HG03565 (cell line): ENCODE measurements at regions not wholly inside any gene's neighbourhood (a gene's known extent, or its start where the extent isn't known, plus 50 kb on each side); places are given as distances from the start of the nearest gene placed in this dataset.
"Not testable (repeated sequence)": the region's sequence is repeated elsewhere in the genome, so short reads cannot be mapped to it uniquely, and the experiment has no call there.

ENCODE experiments used
- ATAC-seq: cut with Tn5 transposase; IDR thresholded peaks from one replicate; pipeline ENCODE4 v1.9.1; 2021; ENCODE audit warnings: mild to moderate bottlenecking, moderate library complexity; ENCODE audit not compliant: unreplicated experiment

DNA sequence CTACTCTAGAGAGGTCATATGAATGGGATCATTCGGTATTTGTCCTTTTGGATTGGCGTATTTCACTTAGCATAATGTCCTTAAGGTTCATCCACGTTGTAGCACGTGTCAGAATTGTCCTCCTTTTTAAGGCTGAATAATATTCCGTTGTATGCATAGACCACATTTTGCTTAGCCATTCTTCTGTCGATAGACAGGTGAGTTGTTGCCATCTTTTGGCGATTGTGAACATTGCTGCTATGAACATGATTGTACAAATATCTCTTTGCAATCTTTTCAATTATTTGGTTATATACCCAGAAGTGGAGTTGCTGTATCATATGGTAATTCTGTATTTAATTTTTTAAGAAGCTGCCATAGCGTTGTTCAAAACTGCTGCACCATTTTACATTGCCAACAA lies 52.4 kb upstream of the GOLGA8J start:
- ATAC-seq: no peak

DNA sequence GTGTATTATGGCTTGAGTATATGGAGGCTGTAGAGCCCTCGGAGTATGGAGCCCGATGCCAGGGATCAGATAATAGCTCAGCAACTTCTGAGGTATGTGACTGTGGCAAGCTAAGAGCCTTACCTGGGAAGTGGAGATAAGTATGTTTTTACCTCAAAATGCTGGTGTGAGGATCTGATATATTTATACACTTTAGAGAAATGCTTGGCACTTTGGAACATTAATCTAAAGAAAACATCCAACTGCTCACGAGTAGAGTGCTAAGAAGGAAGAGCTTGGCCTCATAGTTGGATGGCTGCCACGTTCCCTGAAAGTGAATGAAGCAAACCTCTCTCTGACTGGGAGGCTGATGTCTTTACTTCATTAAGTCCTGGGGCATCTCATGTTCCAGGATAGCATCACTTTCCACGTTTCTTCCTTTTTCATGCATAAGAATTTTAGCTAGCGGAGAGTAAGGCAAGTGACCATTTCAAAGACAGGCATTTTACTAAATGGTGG lies 58.9 kb upstream of the GOLGA8J start:
- ATAC-seq: no peak

DNA sequence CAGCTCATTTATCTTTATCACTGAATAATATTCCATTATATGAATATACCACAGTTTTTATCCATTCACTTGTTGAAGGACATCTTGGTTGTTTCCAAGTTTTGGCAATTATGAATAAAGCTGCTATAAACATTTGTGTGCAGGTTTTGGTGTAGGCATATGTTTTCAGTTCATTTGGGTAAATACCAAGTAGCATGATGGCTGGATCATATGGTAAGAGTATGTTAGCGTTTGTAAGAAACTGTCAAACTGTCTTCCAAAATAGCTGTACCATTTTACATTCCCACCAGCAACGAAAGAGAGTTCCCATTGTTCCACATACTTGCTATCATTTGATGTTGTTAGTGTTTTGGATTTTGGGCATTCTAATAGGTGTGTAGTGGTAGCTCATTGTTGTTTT lies 72.0 kb upstream of the GOLGA8J start:
- no peak for ATAC-seq

DNA sequence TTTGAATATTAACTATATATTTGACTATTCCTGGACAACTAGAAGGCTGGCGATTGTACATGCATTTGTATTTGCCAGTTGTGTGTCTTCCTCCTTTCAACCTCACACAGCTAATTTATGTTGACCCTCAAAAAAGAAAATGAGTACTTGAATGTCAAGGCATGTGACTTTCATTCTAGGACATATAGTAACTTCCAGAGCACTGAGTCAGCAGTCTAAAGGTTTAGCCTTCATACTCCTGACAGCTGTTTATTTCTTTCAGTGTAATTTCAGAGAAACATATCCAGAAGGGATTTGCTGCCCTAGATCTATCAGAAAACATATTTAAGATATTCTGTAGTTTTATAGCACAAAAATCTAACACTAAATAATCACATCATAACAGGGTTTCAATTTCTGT lies 74.6 kb upstream of the GOLGA8J start:
- no peak for ATAC-seq

DNA sequence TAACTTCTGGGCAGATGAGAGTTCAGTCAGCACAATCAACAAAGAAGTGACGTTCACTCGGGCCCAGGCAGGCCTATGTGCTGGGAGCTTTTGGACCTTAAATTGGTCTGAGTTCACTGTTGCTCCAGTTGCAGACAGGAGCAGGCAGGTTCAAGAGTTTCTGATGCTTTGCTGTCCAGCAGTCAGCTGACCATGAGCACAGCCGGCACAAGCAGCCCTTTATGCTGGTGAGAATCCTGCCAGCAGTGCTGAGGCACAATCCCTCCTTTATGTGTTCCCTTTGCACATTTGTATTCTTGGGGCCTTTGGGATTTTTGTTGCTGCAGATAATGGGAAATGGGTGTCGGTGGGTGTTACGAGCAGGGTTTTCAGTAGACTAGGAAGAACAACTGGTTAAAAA lies 81.2 kb upstream of the GOLGA8J start:
- no peak for ATAC-seq

DNA sequence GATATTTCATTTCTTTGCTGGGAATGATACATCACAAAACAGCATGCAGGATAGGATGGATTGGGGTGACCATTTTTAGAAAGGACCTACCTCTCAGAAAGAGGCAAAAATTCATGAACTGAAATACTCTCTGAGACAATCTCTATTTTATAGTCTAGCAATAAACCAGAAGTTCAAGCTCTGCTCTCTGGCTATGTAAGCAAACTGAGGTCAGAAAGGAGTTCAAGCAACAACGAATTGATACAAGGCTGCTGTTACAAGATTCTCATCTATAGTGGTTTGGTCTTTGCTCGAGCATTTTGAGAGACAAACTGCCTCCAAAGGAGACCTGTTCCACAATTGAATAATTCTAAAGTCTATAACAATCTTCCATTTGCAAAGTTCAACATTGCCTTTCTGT lies 84.7 kb upstream of the GOLGA8J start:
- ATAC-seq: no peak

DNA sequence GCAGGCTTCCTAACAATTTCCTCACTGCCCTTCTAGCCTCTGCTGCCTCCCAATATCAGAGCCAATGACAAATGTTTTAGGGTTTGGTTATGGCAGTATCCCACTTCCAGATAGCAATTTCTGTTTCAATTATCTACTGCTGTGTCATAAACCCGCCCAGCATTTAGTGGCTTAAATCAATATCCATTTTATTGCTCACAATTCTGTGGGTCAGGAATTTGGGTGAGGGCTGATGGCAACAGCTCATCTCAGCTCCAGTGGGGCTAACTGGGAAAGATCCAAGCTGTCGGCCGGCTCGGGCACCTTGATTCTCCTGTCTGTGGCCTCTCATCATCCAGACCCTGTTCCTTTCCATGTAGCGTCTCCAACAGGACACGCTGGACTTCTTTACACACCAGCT lies 85.3 kb upstream of the GOLGA8J start:
- no peak for ATAC-seq

DNA sequence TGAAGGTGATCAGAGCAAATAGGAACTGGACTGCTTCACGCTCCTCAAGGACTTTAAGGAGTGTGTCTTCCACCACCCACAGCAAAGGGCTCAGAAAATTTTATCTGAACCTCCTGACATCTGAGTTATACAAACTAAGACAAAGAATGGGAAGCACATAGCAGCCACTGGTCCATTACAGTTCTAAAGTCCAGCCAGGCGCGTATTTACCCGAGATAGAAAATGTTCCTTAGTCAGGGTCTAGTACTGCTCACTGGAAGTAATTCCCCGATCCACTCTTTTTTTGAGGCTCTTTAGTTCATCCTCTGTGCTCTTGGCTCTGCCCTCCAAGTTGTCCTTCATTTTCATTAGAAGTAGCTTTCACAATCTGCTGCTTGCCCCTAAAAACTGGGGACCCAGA lies 88.5 kb upstream of the GOLGA8J start:
- no peak for ATAC-seq

DNA sequence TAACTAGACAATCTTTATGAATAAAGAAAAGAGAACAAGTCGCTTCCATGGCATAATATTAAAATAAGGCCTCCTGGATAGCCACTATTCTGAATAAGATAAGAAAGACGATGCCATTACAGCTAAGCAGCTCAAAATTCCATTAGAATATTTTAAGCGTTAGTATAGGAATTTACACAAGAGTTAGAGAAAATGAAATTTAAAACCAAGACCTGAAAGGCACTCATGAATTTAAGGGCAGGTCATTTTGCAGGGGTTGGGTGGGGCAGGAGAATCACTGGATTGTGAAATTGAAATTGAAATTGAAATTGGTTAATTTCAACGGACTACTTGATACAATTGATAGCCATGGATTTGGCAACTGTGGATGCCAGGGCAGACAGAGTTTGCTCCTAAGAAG lies 91.8 kb upstream of the GOLGA8J start:
- ATAC-seq: no peak

DNA sequence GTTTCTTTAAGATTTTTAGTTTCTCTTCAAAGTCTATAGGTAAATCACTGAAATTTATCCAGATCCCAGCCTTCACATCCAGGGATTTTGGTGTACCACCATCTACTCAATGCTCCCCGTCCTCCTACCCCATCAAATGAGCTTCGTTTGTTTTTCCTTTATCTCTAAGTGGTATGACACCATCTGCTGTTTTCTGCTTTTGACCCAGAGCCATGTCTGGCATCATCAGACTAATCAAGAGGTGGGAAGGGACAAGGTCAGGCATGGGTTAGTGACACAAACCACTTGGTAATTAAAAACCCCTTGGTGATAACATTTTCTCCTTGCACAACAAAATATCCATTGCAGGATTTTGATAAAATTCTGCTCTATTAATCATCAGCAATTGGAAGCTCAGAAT lies 92.7 kb upstream of the GOLGA8J start:
- ATAC-seq: no peak

DNA sequence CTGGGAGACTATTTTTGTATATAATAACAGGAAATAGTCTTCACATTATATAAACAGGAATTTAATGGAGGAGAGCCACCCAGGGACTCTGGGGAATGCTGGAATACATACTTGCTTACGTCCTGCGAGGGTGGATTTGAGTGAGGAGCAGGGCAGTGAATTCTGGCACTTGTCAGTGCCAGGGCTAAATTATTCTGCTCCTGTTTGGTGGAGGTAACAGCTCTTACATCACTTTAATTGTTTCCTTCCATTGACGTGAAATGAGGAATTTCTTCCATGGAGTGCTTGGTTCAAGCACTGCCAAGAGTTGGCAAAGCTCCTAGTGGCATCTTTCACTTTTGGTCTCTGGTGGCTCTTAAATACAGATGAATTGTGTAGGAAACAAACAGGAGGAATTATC lies 94.1 kb upstream of the GOLGA8J start:
- no peak for ATAC-seq

DNA sequence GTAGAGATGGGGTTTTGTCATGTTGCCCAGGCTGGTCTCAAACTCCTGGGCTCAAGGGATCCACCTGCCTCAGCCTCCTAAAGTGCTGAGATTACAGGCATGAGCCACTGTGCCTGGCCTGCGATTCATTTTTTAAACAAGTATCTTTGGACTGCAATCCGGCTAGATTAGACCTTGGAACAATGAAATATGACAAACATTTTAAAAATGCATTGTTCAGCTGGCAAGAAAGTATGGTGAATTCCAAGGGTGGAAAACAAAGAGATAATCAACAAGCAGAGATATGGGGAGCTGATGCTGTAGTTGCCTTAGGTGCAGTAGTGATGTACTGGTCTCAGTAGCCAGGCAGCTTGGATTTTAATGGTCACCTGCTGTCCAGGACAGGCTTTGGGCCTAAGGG lies 95.8 kb upstream of the GOLGA8J start:
- no peak for ATAC-seq

DNA sequence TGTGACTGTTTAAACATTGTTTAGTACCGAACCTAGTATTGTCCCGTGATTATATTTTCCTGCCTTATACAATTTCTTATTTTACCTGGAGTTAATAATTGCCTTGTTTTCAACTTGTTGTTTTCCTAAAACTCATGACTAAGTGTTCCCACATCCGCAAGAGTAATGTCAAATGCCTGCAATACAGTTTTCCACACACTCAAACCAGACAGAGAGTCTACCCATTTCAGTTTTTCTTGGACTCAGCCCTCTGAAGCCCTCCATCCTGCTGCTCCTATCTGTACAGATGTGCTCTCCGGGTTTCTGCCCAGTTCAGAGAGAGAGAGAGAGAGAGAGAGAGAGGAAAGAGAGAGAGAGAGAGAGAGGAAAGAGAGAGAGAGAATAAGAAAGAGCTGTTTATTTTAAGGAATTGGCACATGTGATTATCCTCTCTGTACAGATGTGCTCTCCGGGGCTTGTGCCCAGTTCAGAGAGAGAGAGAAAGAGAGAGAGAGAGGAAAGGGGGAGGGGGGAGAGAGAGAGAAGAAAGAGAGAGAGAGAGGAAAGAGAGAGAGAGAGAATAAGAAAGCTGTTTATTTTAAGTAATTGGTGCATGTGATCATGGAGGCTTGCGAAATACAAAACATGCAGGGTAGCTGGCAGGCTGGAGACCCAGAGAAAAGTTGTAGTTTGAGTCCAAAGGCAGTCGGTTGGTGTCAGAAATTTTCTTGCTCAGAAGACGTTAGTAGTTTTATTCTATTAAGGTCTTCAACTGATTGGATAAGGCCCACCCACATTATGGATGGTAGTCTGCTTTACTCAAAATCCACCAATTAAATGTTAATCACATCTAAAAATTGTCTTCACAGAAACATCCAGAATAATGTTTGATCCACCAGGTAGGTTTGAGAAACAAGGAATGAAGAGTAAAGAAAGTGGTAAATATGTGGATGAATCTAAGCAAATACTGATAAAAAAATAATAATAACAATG lies 104.1 kb upstream of the GOLGA8J start:
- ATAC-seq: no peak

DNA sequence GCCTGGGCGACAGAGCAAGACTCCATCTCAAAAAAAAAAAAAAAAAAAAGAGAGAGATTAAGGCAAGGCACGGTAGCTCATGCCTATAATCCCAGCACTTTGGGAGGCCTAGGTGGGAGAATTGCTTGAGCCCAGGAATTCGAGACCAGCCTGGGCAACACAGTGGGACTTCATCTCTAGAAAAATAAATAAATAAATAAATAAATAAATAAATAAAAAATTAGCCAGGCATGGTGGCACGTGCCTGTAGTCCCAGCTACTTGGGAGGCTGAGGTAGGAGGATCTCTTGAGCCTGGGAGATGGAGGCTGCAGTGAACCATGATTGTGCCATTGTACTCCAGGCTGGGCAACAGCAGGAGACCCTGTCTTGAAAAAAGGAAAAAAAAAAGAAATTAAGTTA lies 108.7 kb upstream of the GOLGA8J start:
- ATAC-seq: not testable (repeated sequence)

DNA sequence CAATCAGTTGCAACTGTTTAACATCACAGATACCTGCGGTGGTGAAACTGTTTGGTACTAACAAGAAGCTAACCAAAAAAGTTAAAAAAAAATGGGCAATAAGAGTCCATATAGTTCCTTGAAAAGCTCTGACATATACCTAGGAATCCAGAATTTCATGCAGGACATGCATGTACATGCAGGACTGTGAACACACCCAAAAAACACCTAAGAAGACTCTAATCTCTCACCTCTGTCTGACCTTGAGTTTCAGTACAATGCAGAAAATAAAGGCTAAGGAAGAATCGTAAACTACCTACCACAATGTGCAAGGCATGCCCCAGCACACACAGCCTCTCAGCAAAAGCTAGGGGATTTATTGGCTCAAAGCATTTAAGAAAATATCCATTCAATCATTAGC lies 110.7 kb upstream of the GOLGA8J start:
- ATAC-seq: no peak

DNA sequence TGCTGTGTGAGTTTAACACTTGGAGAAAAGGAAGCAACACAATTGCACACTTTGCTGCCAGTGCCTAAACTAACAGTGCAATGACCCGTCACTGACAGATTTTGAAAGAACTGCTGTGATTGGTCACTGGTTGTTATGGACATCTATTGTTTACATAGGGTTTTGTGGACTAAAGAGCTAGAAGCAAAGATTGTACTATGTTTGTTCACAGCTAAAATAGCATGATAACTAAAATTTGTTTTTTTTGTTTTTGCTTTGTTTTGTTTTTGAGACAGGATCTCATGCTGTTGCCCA lies 112.4 kb upstream of the GOLGA8J start:
- ATAC-seq: no peak

DNA sequence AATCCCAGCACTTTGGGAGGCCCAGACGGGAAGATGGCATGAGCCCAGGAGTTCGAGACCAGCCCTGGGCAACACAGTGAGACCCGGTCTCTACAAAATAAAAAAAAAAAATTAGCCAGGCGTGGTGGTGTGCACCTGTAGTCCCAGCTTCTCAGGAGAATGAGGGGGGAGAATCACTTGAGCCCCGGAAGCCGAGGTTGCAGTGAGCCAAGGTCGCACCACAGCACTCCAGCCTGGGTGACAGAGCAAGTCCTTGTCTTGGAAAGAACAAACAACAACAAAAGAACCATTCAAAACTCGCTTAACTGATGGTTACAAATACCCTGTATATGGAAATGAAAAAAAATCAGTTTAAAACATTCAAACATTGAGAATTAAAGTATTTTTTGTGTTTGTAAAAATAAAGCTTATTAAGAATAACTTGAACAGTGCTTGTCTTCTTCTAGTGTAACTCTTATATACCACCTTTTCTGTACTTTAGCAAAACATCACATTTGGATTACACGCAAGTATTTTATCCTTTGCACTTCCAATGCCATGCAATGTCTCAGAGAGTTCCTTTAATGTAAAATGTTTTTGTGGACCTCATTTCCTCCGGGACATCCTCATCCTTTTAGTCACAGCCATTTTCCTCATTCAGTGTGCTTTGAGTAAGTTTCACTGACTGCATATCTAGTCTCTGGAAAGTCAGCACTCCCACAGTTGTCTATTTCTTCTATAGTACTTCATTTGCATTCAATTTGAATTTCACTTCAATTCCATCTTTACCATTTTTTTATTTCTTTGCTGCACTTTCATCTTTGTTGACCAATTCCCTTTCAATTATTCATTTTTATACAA lies 113.0 kb upstream of the GOLGA8J start:
- no peak for ATAC-seq

DNA sequence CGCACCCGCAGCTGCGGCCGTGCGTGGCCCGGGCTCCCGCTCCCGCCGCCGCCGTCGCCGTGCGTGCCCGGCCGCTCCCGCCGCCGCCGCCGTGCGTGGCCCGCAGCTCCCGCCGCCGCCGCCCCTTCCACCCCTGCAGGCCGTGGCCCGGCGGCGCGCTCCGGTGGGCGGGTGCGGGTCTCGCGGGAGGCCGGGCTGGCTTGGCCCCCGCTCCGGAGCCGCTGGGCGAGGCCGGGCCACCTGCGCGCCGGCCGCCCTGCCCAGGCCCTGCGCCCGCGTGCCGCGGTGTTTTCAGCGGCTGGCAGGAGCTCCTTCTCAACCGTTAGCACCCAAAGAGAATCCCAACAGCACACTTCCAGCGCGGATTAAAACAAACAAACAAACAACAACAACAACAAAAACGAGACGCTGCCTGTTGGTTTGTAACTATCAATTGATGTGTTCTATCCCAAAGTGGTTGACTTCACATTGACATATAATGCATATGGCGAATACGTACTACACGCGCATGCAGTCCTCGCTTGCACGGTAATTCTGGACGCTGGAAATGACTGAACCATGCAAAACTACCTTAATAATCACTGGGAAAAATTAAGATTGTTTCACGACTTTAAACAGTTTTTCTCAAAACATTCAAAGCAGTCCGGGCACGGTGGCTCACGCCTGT lies 113.7 kb upstream of the GOLGA8J start:
- ATAC-seq: no peak

DNA sequence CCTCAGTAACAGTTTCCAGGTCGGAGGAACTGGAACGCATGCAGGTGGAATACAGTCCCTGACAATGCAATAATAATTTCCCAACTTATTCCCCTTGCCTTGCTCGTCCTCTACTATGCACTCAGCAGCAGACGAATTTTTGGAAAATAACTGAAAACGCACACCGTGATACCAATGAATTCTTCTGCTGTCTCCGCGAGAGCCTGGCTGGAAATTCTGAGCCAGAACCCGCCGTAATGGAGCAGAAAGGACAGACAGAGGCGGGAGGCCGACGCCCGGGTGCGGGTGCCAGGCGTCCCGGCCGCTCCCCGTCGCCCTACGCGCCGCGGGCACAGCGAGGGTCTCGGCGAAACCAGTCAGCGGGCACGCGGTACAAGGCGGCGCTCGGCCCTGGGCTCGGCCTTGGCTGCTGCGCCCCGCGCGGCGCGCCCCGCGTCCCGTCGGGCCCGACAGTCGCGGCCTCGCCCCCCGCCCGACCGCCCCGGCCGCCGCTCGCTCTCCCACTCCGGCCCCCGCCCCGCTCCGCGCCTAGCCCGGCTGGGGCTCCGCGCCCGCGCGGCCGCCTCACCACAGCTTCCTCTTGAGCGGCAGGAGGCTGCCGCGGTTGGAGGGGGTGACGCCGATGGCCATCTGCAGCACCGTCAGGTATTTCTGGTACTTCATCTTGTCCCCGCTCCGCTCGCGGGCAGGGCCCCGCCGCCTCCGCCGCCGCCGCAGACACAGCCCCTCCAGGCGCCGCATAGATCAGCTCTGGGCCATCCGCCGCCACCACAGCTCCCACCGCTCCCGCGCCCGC lies 114.5 kb upstream of the GOLGA8J start:
- no peak for ATAC-seq

DNA sequence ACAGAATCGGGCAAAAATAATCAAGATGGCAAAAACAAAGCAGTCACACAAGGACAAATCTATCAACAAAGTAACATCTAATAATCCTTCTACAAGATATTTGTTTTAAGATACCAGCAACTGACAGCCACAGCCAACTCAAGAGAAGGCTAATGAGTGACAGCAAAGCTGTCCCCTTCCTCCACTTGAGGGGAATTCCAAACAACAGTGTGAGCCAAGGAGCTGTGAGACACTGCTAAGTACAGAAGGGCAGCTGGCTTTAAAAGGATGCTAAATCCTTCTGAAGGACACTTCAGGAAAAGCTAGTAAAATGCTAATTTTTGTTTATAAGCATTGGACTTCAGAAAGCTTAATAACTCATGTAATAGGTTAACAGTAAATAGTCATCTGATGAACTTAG lies 120.3 kb upstream of the GOLGA8J start:
- ATAC-seq: no peak
